PC-9 (cell line): ENCODE measurements at regions not wholly inside any gene's neighbourhood (a gene's known extent, or its start where the extent isn't known, plus 50 kb on each side); places are given as distances from the start of the nearest gene placed in this dataset.

Source experiments
- BruUV-seq: library from RNA; stranded (reverse); fragments of 400-500 nt; replicated peaks from 2 replicates; lab custom pipeline; 2021; lab: Mats Ljungman, UMichigan
- CTCF ChIA-PET: fragments of 300-600 bp; sonication (Branson Sonifier 250); formaldehyde crosslinking; loops from one replicate; lab custom pipeline; 2022; ENCODE audit warnings: antibody characterized with exemption; lab: Charles Lee
- POLR2A ChIA-PET: fragments of 300-600 bp; sonication (Branson Sonifier 250); formaldehyde crosslinking; loops from one replicate; lab custom pipeline; 2022; ENCODE audit warnings: antibody characterized with exemption; ENCODE audit not compliant: unreplicated experiment; lab: Charles Lee
- DNase-seq, 2 experiments: peaks; one replicate each; pipeline versions ENCODE4 v3.0.0 to v3.0.0-alpha.2; 2015 to 2022; ENCODE audit warnings: mixed read lengths in 1 of 2
- H2AFZ ChIP-seq: fragments of 200-600 bp; sonication (generic); 2 replicates; pipeline ENCODE4 v1.8.1; 2017; ENCODE audit warnings: antibody characterized with exemption
- H3F3A ChIP-seq: fragments of 200-600 bp; sonication (generic); 2 replicates; pipeline ENCODE4 v1.8.1; 2017; ENCODE audit warnings: antibody characterized with exemption, mild to moderate bottlenecking, low read depth; ENCODE audit not compliant: insufficient read depth
- H3K27ac ChIP-seq: fragments of 200-600 bp; sonication (generic); 2 replicates; pipeline ENCODE4 v1.6.1; 2016; ENCODE audit warnings: mixed run types
- H3K27me3 ChIP-seq: fragments of 200-600 bp; sonication (generic); 2 replicates; pipeline ENCODE4 v1.6.1; 2016; ENCODE audit warnings: low read depth, mixed run types; ENCODE audit not compliant: insufficient read depth
- H3K36me3 ChIP-seq: fragments of 200-600 bp; sonication (generic); 2 replicates; pipeline ENCODE4 v1.6.1; 2016; ENCODE audit warnings: low read depth, mixed run types
- H3K4me1 ChIP-seq: fragments of 200-600 bp; sonication (generic); replicated peaks from 2 replicates; pipeline ENCODE4 v1.6.1; 2016; ENCODE audit warnings: mixed run types; ENCODE audit not compliant: insufficient read depth
- H3K4me2 ChIP-seq: fragments of 200-600 bp; sonication (generic); 2 replicates; pipeline ENCODE4 v1.6.1; 2017; ENCODE audit warnings: mixed run types
- H3K4me3 ChIP-seq: fragments of 200-600 bp; sonication (generic); 2 replicates; pipeline ENCODE4 v1.6.1; 2016; ENCODE audit warnings: mixed run types
- H3K79me2 ChIP-seq: fragments of 200-600 bp; sonication (generic); 2 replicates; pipeline ENCODE4 v1.6.1; 2017; ENCODE audit warnings: low read depth, mixed run types
- H3K9me2 ChIP-seq: fragments of 200-600 bp; sonication (generic); 2 replicates; pipeline ENCODE4 v1.8.1; 2017; ENCODE audit warnings: mild to moderate bottlenecking; ENCODE audit not compliant: insufficient read depth
- H3K9me3 ChIP-seq: fragments of 200-600 bp; sonication (generic); 2 replicates; pipeline ENCODE4 v1.8.1; 2016; ENCODE audit warnings: low read depth; ENCODE audit not compliant: insufficient read depth
- H4K20me1 ChIP-seq: fragments of 200-600 bp; sonication (generic); 2 replicates; pipeline ENCODE4 v1.8.1; 2017; ENCODE audit not compliant: insufficient read depth
- CTCF ChIP-seq: fragments of 200-600 bp; sonication (generic); conservative IDR thresholded peaks from 2 replicates; pipeline ENCODE4 v1.6.1; 2017; ENCODE audit warnings: mixed run types, antibody characterized with exemption, mild to moderate bottlenecking, moderate library complexity
- EZH2 ChIP-seq: fragments of 200-600 bp; sonication (generic); IDR thresholded peaks from 2 replicates; pipeline ENCODE4 v1.8.0; 2017; ENCODE audit warnings: antibody characterized with exemption, low read depth
- intact Hi-C: fragments of 100-400 bp; cut with micrococcal nuclease; formaldehyde crosslinking; loops from one replicate; pipeline ENCODE4 v1.10.0; 2022; ENCODE audit not compliant: unreplicated experiment

- Histone ChIP-seq H3K4me3 (no peak overlapping the region), H3F3A (no peaks in the 10 kb centered on the region), H3K4me1 (no peaks in the 10 kb centered on the region), H3K27ac (no peak overlapping the region), H3K9me3 (no peaks in the 10 kb centered on the region), H2AFZ (no peak overlapping the region), H4K20me1 (no peaks in the 10 kb centered on the region), H3K27me3 (peaks cover 12% of the 10 kb centered on the region; the same call in 1 of the 2 replicates), H3K9me2 (no peaks in the 10 kb centered on the region), H3K4me2 (no peak overlapping the region), H3K36me3 (no peaks in the 10 kb centered on the region), H3K79me2 (no peaks in the 10 kb centered on the region)
- intact Hi-C loops = no loop called here
- CTCF ChIA-PET = no interaction called here
- no TSS peak for BruUV-seq
- TF ChIP-seq EZH2 (no peak), CTCF (no peak)
- no peak for DNase-seq
- POLR2A ChIA-PET = no interaction called here
Observed at GRCh38 chr16:74168445-74168844, 128.2 kb upstream of the PSMD7 start.

- H3F3A ChIP-seq = no peaks in the 10 kb centered on the region
- CTCF ChIA-PET = no interaction called here
- no peaks in the 10 kb centered on the region for H3K4me1 ChIP-seq
- H3K4me3 ChIP-seq = no peak overlapping the region
- DNase-seq = no peak
- no peaks in the 10 kb centered on the region for H3K79me2 ChIP-seq
- H3K4me2 ChIP-seq = no peak overlapping the region
- H3K36me3 ChIP-seq = no peaks in the 10 kb centered on the region
- no peak for TF ChIP-seq CTCF
- no peak for TF ChIP-seq EZH2
- intact Hi-C loops = no loop called here
- no peaks in the 10 kb centered on the region for H3K9me2 ChIP-seq
- H3K9me3 ChIP-seq = no peaks in the 10 kb centered on the region
- no peaks in the 10 kb centered on the region for H4K20me1 ChIP-seq
- H3K27me3 ChIP-seq = peaks cover 12% of the 10 kb centered on the region; the same call in 1 of the 2 replicates
- no peak overlapping the region for H2AFZ ChIP-seq
- POLR2A ChIA-PET = no interaction called here
- no TSS peak for BruUV-seq
- no peak overlapping the region for H3K27ac ChIP-seq
Observed at GRCh38 chr16:74166456-74166855, 130.2 kb upstream of the PSMD7 start.

- Histone ChIP-seq H3F3A (no peaks in the 10 kb centered on the region), H3K27ac (no peak overlapping the region), H3K36me3 (no peaks in the 10 kb centered on the region), H3K4me3 (no peak overlapping the region), H3K9me3 (peaks cover 6% of the 10 kb centered on the region; the same call in 1 of the 2 replicates), H3K9me2 (no peaks in the 10 kb centered on the region), H4K20me1 (no peaks in the 10 kb centered on the region), H3K79me2 (no peaks in the 10 kb centered on the region), H3K4me2 (no peak overlapping the region), H3K27me3 (peaks cover 12% of the 10 kb centered on the region; the same call in 1 of the 2 replicates), H3K4me1 (no peaks in the 10 kb centered on the region), H2AFZ (no peak overlapping the region)
- POLR2A ChIA-PET = no interaction called here
- TF ChIP-seq CTCF (no peak), EZH2 (no peak)
- DNase-seq = no peak
- intact Hi-C loops = no loop called here
- BruUV-seq = no TSS peak
- CTCF ChIA-PET = no interaction called here
Observed at GRCh38 chr16:74165566-74166080, 131.0 kb upstream of the PSMD7 start.
